ENCODE measurements at regions not wholly inside any gene's neighbourhood (a gene's known extent, or its start where the extent isn't known, plus 50 kb on each side); places are given as distances from the start of the nearest gene placed in this dataset.

DNA sequence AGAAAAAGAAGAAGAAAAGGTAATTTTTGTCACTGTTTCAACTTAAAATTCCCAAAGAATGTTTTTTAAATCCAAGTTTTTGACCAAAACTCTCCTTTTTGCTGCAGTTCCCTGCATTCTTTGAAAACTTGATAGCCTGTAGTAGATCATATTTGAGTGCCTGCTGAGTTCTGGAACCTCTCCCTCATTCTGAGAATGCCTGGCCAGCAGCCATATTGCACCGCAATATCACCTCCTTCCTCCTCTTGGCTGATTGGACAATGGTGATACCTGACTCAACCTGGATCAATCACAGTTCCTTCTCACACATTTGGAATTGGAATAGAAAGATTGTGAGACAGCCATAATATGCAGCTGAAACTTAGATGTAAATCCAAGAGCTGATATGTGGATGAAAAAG, 97.6 kb upstream of the GAP43 start:
- TF ChIP-seq, protein P1, sequence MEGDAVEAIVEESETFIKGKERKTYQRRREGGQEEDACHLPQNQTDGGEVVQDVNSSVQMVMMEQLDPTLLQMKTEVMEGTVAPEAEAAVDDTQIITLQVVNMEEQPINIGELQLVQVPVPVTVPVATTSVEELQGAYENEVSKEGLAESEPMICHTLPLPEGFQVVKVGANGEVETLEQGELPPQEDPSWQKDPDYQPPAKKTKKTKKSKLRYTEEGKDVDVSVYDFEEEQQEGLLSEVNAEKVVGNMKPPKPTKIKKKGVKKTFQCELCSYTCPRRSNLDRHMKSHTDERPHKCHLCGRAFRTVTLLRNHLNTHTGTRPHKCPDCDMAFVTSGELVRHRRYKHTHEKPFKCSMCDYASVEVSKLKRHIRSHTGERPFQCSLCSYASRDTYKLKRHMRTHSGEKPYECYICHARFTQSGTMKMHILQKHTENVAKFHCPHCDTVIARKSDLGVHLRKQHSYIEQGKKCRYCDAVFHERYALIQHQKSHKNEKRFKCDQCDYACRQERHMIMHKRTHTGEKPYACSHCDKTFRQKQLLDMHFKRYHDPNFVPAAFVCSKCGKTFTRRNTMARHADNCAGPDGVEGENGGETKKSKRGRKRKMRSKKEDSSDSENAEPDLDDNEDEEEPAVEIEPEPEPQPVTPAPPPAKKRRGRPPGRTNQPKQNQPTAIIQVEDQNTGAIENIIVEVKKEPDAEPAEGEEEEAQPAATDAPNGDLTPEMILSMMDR (IDR thresholded peaks at IDR 0.05) = no peak
- no peak for TF ChIP-seq POLR2A (IDR thresholded peaks at IDR 0.05)
